Inferior parietal cortex (tissue), 1 donor: ENCODE measurements at regions not wholly inside any gene's neighbourhood (a gene's known extent, or its start where the extent isn't known, plus 50 kb on each side); places are given as distances from the start of the nearest gene placed in this dataset.
A peak's percentile ranks its signal among the peaks of the same experiment; 100 is the strongest.
"Not testable (repeated sequence)": the region's sequence is repeated elsewhere in the genome, so short reads cannot be mapped to it uniquely, and the experiment has no call there.

Source experiments
- DNase-seq: peaks from one replicate; pipeline ENCODE4 v3.0.0-alpha.2; 2016; ENCODE audit errors: extremely low spot score

- DNase-seq = no peak
Observed at GRCh38 chr5:100641833-100642232, 106.7 kb downstream of the FAM174A start.

GRCh38 chr5:100643473-100643872 lies 108.3 kb downstream of the FAM174A start:
- DNase-seq = no peak

- DNase-seq = no peak
Observed at GRCh38 chr5:100644185-100644584, 109.0 kb downstream of the FAM174A start.

- DNase-seq = no peak
Observed at GRCh38 chr5:100644776-100645175, 109.6 kb downstream of the FAM174A start.

- DNase-seq = no peak
Observed at GRCh38 chr5:100646011-100646410, 110.8 kb downstream of the FAM174A start.

GRCh38 chr5:100646691-100647090 lies 111.5 kb downstream of the FAM174A start:
- DNase-seq = no peak

GRCh38 chr5:100647461-100648230 lies 112.5 kb downstream of the FAM174A start:
- DNase-seq = no peak

GRCh38 chr5:100654895-100655294 lies 119.7 kb downstream of the FAM174A start:
- DNase-seq = no peak

- not testable (repeated sequence) for DNase-seq
Observed at GRCh38 chr5:100656771-100657170, 121.6 kb downstream of the FAM174A start.

- no peak for DNase-seq
Observed at GRCh38 chr5:100659080-100659795, 124.1 kb downstream of the FAM174A start.

GRCh38 chr5:100664140-100664539 lies 129.0 kb downstream of the FAM174A start:
- DNase-seq = no peak

- no peak for DNase-seq
Observed at GRCh38 chr5:100667161-100667630, 132.0 kb downstream of the FAM174A start.

- DNase-seq = no peak
Observed at GRCh38 chr5:100668511-100668910, 133.3 kb downstream of the FAM174A start.

- peak; percentile 9 for DNase-seq
Observed at GRCh38 chr5:100676817-100677631, 141.8 kb downstream of the FAM174A start.

- DNase-seq = no peak
Observed at GRCh38 chr5:100682625-100683024, 147.5 kb downstream of the FAM174A start.

- DNase-seq = no peak
Observed at GRCh38 chr5:100683881-100684280, 148.7 kb downstream of the FAM174A start.

GRCh38 chr5:100685122-100685521 lies 149.9 kb downstream of the FAM174A start:
- not testable (repeated sequence) for DNase-seq

- not testable (repeated sequence) for DNase-seq
Observed at GRCh38 chr5:100688834-100689233, 153.7 kb downstream of the FAM174A start.

GRCh38 chr5:100690036-100690560 lies 154.9 kb downstream of the FAM174A start:
- no peak for DNase-seq

- DNase-seq = no peak
Observed at GRCh38 chr5:100691085-100691484, 155.9 kb downstream of the FAM174A start.

GRCh38 chr5:100691548-100691947 lies 156.4 kb downstream of the FAM174A start:
- DNase-seq = no peak

GRCh38 chr5:100693481-100693880 lies 158.3 kb downstream of the FAM174A start:
- no peak for DNase-seq
